H1 (cell line): ENCODE measurements at regions not wholly inside any gene's neighbourhood (a gene's known extent, or its start where the extent isn't known, plus 50 kb on each side); places are given as distances from the start of the nearest gene placed in this dataset.

Source experiments
- CHD2 ChIP-seq: IDR thresholded peaks from 2 replicates; pipeline ENCODE4 v1.6.1; 2012; ENCODE audit warnings: low read length, improper control_type of control experiment
- EZH2 ChIP-seq: fragments of 200-600 bp; sonication (generic); IDR thresholded peaks from 2 replicates; pipeline ENCODE4 v1.7.1; 2012; ENCODE audit warnings: low read depth, mild to moderate bottlenecking, moderate library complexity, low read length, inconsistent platforms; ENCODE audit not compliant: severe bottlenecking
- JUND ChIP-seq: IDR thresholded peaks from 2 replicates; pipeline ENCODE4 v1.6.1; 2011; ENCODE audit warnings: mild to moderate bottlenecking, improper control_type of control experiment, low read length
- NRF1 ChIP-seq: IDR thresholded peaks from 2 replicates; pipeline ENCODE4 v1.6.1; 2011; ENCODE audit warnings: mild to moderate bottlenecking, low read depth, low read length, improper control_type of control experiment
- POLR2A ChIP-seq, 2 experiments: IDR thresholded peaks; 1 replicate in 1 of 2; 2 replicates in 1 of 2; pipeline ENCODE4 v1.6.1; 2011; ENCODE audit warnings: low read depth in 2 of 2, low read length in 2 of 2, mild to moderate bottlenecking in 2 of 2; ENCODE audit errors: control extremely low read depth in 1 of 2
- TBP ChIP-seq: IDR thresholded peaks from 2 replicates; pipeline ENCODE4 v1.6.1; 2011; ENCODE audit warnings: low read depth, low read length, improper control_type of control experiment
- YY1 ChIP-seq: IDR thresholded peaks from 2 replicates; pipeline ENCODE4 v1.6.1; 2011; ENCODE audit warnings: low read depth, mild to moderate bottlenecking, low read length
- ZNF274 ChIP-seq: IDR thresholded peaks from 2 replicates; pipeline ENCODE4 v1.7.0; 2012; ENCODE audit warnings: low read length, borderline replicate concordance; ENCODE audit errors: extremely low read depth
- TF ChIP-seq, protein P1 (sequence below): fragments of 300-600 bp; sonication (generic); IDR thresholded peaks from 2 replicates; pipeline ENCODE4 v1.7.1; 2012; ENCODE audit warnings: low read length, moderate library complexity, mild to moderate bottlenecking, inconsistent platforms; ENCODE audit not compliant: insufficient replicate concordance
- TF ChIP-seq, protein P2 (sequence below): IDR thresholded peaks from 2 replicates; pipeline ENCODE4 v1.6.1; 2011; ENCODE audit warnings: low read depth, mild to moderate bottlenecking, low read length; ENCODE audit not compliant: insufficient read depth
- TF ChIP-seq, protein P3 (sequence below): IDR thresholded peaks from 2 replicates; pipeline ENCODE4 v1.6.1; 2012; ENCODE audit warnings: inconsistent platforms

DNA sequence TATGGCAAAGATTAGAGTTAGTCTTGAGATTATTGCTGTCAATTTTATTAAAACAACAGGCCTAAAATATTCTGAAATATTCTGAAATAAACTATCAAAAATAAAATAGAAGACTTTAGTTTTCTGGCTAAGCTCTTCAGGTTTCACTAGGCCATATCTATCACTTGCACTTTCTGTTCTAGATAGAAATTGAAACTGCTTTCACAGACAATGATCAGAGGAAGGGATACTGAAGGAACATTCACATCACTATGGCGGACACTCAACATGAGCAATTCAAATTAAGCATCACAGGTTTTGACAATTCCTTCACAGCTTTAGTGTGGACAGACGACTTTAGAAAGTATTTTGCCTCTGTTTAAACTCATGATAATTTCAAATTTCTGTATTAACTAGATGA is 586.4 kb upstream of the REG3G start (continued):
- TF ChIP-seq, protein P1, sequence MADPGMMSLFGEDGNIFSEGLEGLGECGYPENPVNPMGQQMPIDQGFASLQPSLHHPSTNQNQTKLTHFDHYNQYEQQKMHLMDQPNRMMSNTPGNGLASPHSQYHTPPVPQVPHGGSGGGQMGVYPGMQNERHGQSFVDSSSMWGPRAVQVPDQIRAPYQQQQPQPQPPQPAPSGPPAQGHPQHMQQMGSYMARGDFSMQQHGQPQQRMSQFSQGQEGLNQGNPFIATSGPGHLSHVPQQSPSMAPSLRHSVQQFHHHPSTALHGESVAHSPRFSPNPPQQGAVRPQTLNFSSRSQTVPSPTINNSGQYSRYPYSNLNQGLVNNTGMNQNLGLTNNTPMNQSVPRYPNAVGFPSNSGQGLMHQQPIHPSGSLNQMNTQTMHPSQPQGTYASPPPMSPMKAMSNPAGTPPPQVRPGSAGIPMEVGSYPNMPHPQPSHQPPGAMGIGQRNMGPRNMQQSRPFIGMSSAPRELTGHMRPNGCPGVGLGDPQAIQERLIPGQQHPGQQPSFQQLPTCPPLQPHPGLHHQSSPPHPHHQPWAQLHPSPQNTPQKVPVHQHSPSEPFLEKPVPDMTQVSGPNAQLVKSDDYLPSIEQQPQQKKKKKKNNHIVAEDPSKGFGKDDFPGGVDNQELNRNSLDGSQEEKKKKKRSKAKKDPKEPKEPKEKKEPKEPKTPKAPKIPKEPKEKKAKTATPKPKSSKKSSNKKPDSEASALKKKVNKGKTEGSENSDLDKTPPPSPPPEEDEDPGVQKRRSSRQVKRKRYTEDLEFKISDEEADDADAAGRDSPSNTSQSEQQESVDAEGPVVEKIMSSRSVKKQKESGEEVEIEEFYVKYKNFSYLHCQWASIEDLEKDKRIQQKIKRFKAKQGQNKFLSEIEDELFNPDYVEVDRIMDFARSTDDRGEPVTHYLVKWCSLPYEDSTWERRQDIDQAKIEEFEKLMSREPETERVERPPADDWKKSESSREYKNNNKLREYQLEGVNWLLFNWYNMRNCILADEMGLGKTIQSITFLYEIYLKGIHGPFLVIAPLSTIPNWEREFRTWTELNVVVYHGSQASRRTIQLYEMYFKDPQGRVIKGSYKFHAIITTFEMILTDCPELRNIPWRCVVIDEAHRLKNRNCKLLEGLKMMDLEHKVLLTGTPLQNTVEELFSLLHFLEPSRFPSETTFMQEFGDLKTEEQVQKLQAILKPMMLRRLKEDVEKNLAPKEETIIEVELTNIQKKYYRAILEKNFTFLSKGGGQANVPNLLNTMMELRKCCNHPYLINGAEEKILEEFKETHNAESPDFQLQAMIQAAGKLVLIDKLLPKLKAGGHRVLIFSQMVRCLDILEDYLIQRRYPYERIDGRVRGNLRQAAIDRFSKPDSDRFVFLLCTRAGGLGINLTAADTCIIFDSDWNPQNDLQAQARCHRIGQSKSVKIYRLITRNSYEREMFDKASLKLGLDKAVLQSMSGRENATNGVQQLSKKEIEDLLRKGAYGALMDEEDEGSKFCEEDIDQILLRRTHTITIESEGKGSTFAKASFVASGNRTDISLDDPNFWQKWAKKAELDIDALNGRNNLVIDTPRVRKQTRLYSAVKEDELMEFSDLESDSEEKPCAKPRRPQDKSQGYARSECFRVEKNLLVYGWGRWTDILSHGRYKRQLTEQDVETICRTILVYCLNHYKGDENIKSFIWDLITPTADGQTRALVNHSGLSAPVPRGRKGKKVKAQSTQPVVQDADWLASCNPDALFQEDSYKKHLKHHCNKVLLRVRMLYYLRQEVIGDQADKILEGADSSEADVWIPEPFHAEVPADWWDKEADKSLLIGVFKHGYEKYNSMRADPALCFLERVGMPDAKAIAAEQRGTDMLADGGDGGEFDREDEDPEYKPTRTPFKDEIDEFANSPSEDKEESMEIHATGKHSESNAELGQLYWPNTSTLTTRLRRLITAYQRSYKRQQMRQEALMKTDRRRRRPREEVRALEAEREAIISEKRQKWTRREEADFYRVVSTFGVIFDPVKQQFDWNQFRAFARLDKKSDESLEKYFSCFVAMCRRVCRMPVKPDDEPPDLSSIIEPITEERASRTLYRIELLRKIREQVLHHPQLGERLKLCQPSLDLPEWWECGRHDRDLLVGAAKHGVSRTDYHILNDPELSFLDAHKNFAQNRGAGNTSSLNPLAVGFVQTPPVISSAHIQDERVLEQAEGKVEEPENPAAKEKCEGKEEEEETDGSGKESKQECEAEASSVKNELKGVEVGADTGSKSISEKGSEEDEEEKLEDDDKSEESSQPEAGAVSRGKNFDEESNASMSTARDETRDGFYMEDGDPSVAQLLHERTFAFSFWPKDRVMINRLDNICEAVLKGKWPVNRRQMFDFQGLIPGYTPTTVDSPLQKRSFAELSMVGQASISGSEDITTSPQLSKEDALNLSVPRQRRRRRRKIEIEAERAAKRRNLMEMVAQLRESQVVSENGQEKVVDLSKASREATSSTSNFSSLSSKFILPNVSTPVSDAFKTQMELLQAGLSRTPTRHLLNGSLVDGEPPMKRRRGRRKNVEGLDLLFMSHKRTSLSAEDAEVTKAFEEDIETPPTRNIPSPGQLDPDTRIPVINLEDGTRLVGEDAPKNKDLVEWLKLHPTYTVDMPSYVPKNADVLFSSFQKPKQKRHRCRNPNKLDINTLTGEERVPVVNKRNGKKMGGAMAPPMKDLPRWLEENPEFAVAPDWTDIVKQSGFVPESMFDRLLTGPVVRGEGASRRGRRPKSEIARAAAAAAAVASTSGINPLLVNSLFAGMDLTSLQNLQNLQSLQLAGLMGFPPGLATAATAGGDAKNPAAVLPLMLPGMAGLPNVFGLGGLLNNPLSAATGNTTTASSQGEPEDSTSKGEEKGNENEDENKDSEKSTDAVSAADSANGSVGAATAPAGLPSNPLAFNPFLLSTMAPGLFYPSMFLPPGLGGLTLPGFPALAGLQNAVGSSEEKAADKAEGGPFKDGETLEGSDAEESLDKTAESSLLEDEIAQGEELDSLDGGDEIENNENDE: no peak
- TF ChIP-seq CHD2: no peak
- no peak for TF ChIP-seq YY1
- TF ChIP-seq, protein P2, sequence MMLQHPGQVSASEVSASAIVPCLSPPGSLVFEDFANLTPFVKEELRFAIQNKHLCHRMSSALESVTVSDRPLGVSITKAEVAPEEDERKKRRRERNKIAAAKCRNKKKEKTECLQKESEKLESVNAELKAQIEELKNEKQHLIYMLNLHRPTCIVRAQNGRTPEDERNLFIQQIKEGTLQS: no peak
- TF ChIP-seq, protein P3, sequence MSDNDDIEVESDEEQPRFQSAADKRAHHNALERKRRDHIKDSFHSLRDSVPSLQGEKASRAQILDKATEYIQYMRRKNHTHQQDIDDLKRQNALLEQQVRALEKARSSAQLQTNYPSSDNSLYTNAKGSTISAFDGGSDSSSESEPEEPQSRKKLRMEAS: no peak
- TF ChIP-seq JUND: no peak
- no peak for TF ChIP-seq TBP
- no peak for TF ChIP-seq NRF1
- TF ChIP-seq EZH2: no peak
- TF ChIP-seq ZNF274: no peak
- TF ChIP-seq POLR2A (IDR thresholded peaks at IDR 0.05; ENCODE audit: control extremely low read depth in 1 of 2, low read depth in 2 of 2, low read length in 2 of 2): no peak
- TF ChIP-seq, all 59 proteins: peak for 0
